Hepatocyte (in vitro differentiated cells): ENCODE measurements at regions not wholly inside any gene's neighbourhood (a gene's known extent, or its start where the extent isn't known, plus 50 kb on each side); places are given as distances from the start of the nearest gene placed in this dataset.

Experiments used
- EZH2 ChIP-seq: fragments of 200-600 bp; sonication (generic); IDR thresholded peaks from 2 replicates; pipeline ENCODE4 v1.6.1; 2016; ENCODE audit warnings: antibody characterized with exemption, mild to moderate bottlenecking, borderline replicate concordance
- EZH2phosphoT487 ChIP-seq: fragments of 200-600 bp; sonication (generic); IDR thresholded peaks from one replicate; pipeline ENCODE4 v1.6.1; 2018; ENCODE audit warnings: antibody characterized with exemption, mild to moderate bottlenecking, low read depth, moderate library complexity; ENCODE audit not compliant: unreplicated experiment, severe bottlenecking
- TF ChIP-seq, protein P1 (sequence below): fragments of 200-600 bp; sonication (generic); IDR thresholded peaks from 2 replicates; pipeline ENCODE4 v1.5.1; 2016; ENCODE audit warnings: antibody characterized with exemption, mild to moderate bottlenecking; ENCODE audit not compliant: poor library complexity

DNA sequence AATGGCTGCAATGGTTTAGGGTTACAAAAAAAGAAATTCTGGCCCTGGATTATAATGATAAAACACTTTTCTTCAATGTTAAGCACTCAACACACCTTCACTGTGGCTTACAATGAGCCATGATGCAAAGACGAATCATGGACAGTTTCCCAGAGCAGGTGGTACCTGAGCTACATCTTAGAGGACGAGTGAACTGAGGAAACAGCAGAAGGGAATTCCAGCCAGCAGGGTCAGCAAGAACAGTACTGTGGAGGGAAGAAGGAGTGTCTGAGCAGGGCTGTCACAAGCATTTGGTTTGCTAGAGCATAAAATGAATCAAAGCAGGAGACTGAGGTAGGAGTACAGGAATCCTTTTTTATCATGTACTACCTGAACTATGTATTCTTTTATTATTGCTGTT lies 332.8 kb upstream of the C11orf87 start:
- TF ChIP-seq EZH2 (no peak), EZH2phosphoT487 (no peak)
- TF ChIP-seq, protein P1, sequence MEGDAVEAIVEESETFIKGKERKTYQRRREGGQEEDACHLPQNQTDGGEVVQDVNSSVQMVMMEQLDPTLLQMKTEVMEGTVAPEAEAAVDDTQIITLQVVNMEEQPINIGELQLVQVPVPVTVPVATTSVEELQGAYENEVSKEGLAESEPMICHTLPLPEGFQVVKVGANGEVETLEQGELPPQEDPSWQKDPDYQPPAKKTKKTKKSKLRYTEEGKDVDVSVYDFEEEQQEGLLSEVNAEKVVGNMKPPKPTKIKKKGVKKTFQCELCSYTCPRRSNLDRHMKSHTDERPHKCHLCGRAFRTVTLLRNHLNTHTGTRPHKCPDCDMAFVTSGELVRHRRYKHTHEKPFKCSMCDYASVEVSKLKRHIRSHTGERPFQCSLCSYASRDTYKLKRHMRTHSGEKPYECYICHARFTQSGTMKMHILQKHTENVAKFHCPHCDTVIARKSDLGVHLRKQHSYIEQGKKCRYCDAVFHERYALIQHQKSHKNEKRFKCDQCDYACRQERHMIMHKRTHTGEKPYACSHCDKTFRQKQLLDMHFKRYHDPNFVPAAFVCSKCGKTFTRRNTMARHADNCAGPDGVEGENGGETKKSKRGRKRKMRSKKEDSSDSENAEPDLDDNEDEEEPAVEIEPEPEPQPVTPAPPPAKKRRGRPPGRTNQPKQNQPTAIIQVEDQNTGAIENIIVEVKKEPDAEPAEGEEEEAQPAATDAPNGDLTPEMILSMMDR = no peak
